Kidney epithelial cell (primary cell): ENCODE measurements at regions not wholly inside any gene's neighbourhood (a gene's known extent, or its start where the extent isn't known, plus 50 kb on each side); places are given as distances from the start of the nearest gene placed in this dataset.

ENCODE experiments used
- DNase-seq: peaks from one replicate; pipeline ENCODE4 v3.0.0-alpha.2; 2010; ENCODE audit warnings: low read depth
- H3K27me3 ChIP-seq: 2 replicates; pipeline ENCODE4 v1.6.0; 2011; ENCODE audit warnings: low read length; ENCODE audit not compliant: control insufficient read depth, insufficient read depth
- H3K36me3 ChIP-seq: 2 replicates; pipeline ENCODE4 v1.5.1; 2011; ENCODE audit warnings: low read length; ENCODE audit not compliant: control insufficient read depth, insufficient read depth
- H3K4me3 ChIP-seq: 2 replicates; pipeline ENCODE4 v1.5.1; 2011; ENCODE audit warnings: low read depth, mild to moderate bottlenecking, control low read depth, low read length
- CTCF ChIP-seq: IDR thresholded peaks from 2 replicates; pipeline ENCODE4 v1.5.1; 2011; ENCODE audit warnings: mild to moderate bottlenecking, moderate library complexity, low read length, control low read depth, inconsistent platforms; ENCODE audit not compliant: insufficient read depth, poor library complexity, severe bottlenecking

- Histone ChIP-seq H3K4me3 (no peak overlapping the region), H3K36me3 (no peaks in the 10 kb centered on the region), H3K27me3 (no peaks in the 10 kb centered on the region)
- no peak for DNase-seq
- no peak for TF ChIP-seq CTCF
Observed at GRCh38 chr2:10520154-10520553, 72.0 kb upstream of the ODC1 start.

- Histone ChIP-seq H3K27me3 (no peaks in the 10 kb centered on the region), H3K4me3 (no peak overlapping the region), H3K36me3 (no peaks in the 10 kb centered on the region)
- no peak for TF ChIP-seq CTCF
- DNase-seq, result no peak
Observed at GRCh38 chr2:10519394-10519740, 71.2 kb upstream of the ODC1 start.

GRCh38 chr2:10518470-10519393 lies 70.6 kb upstream of the ODC1 start:
- Histone ChIP-seq H3K27me3 (no peaks in the 10 kb centered on the region), H3K36me3 (no peaks in the 10 kb centered on the region), H3K4me3 (no peak overlapping the region)
- no peak for TF ChIP-seq CTCF
- no peak for DNase-seq

- no peak overlapping the region for H3K4me3 ChIP-seq
- no peaks in the 10 kb centered on the region for H3K36me3 ChIP-seq
- no peaks in the 10 kb centered on the region for H3K27me3 ChIP-seq
- no peak for DNase-seq
- no peak for TF ChIP-seq CTCF
Observed at GRCh38 chr2:10517351-10518043, 69.4 kb upstream of the ODC1 start.

- TF ChIP-seq CTCF, result no peak
- H3K4me3 ChIP-seq, result no peak overlapping the region
- H3K36me3 ChIP-seq, result no peaks in the 10 kb centered on the region
- H3K27me3 ChIP-seq, result no peaks in the 10 kb centered on the region
- DNase-seq, result no peak
Observed at GRCh38 chr2:10515887-10516286, 67.8 kb upstream of the ODC1 start.
